ENCODE measurements at regions not wholly inside any gene's neighbourhood (a gene's known extent, or its start where the extent isn't known, plus 50 kb on each side); places are given as distances from the start of the nearest gene placed in this dataset.

- Mint-ChIP-seq H3K27me3 (peaks cover 18% of the 10 kb centered on the region), H3K9me3 (ENCODE audit: insufficient read depth) (no peaks in the 10 kb centered on the region), H3K27ac (no peak overlapping the region), H3K4me1 (peaks cover 11% of the 10 kb centered on the region), H3K4me3 (no peak overlapping the region)
- Histone ChIP-seq H3K4me2 (replicated peaks; ENCODE audit: low read depth, low read length, poor library complexity, severe bottlenecking) (no peak overlapping the region), H3K27me3 (replicated peaks in 1 of 4; ENCODE audit: control extremely low read depth in 1 of 4, control insufficient read depth in 3 of 4, insufficient read depth in 4 of 4, low read length in 3 of 4) (peaks cover 0 to 13% (median 4%) of the 10 kb centered on the region in 4 experiments), H2AFZ (ENCODE audit: insufficient read depth, low read depth, low read length, poor library complexity, severe bottlenecking) (no peak overlapping the region), H3K27ac (ENCODE audit: low read length in 2 of 2) (no peak overlapping the region), H3K9ac (ENCODE audit: low read length) (no peak overlapping the region), H3K4me1 (ENCODE audit: control insufficient read depth in 2 of 2, insufficient read depth in 2 of 2, low read length in 2 of 2) (peaks cover 8 to 11% of the 10 kb centered on the region in 2 donors), H3K9me3 (ENCODE audit: control extremely low read depth in 1 of 3, control insufficient read depth in 2 of 3, insufficient read depth in 1 of 3, low read length in 2 of 3) (no peaks in the 10 kb centered on the region), H4K20me1 (ENCODE audit: control insufficient read depth, insufficient read depth, low read length, poor library complexity, severe bottlenecking) (no peaks in the 10 kb centered on the region), H3K79me2 (ENCODE audit: control insufficient read depth, insufficient read depth, low read length) (no peaks in the 10 kb centered on the region), H3K36me3 (replicated peaks in 1 of 2; ENCODE audit: control extremely low read depth in 1 of 2, control insufficient read depth in 1 of 2, extremely low read depth in 1 of 2, insufficient read depth in 2 of 2, low read length in 1 of 2) (no peaks in the 10 kb centered on the region), H3K4me3 (ENCODE audit: control extremely low read depth in 1 of 5, extremely low read depth in 1 of 5, insufficient read depth in 1 of 5, low read depth in 2 of 5, low read length in 4 of 5) (no peak overlapping the region)
- ATAC-seq (ENCODE audit: low read depth) = no peak
- ChIA-PET CTCF (no interaction called here), POLR2A (no interaction called here)
- TF ChIP-seq CTCF (IDR thresholded peaks at IDR 0.05) (no peak), EZH2 (IDR thresholded peaks at IDR 0.05; ENCODE audit: borderline replicate concordance, insufficient read depth, low read depth, low read length, poor library complexity, severe bottlenecking) (no peak)
- no peak for DNase-seq
- WGBS (ENCODE audit: insufficient coverage) = 73% methylated on average over 3 of the region's 7 CpGs
- intact Hi-C loops (cut with micrococcal nuclease) = no loop called here
Measured at GRCh38 chrX:9147726-9148125, 113.8 kb upstream of the FAM9B start.

GRCh38 chrX:9148615-9149399 lies 114.9 kb upstream of the FAM9B start:
- no peaks in the 10 kb centered on the region for H3K9me3 Mint-ChIP-seq (ENCODE audit: insufficient read depth)
- intact Hi-C loops (cut with micrococcal nuclease) = no loop called here
- H3K9ac ChIP-seq (ENCODE audit: low read length) = no peak overlapping the region
- WGBS (ENCODE audit: insufficient coverage) = 94% methylated on average over 3 of the region's 9 CpGs
- H3K4me3 Mint-ChIP-seq = no peak overlapping the region
- no peak overlapping the region for H3K4me2 ChIP-seq (replicated peaks; ENCODE audit: low read depth, low read length, poor library complexity, severe bottlenecking)
- H3K4me3 ChIP-seq (ENCODE audit: control extremely low read depth in 1 of 5, extremely low read depth in 1 of 5, insufficient read depth in 1 of 5, low read depth in 2 of 5, low read length in 4 of 5) = no peak overlapping the region
- H3K4me1 ChIP-seq (ENCODE audit: control insufficient read depth in 2 of 2, insufficient read depth in 2 of 2, low read length in 2 of 2) = peaks cover 8 to 11% of the 10 kb centered on the region in 2 donors
- DNase-seq (no peak), ATAC-seq (ENCODE audit: low read depth) (no peak)
- no peaks in the 10 kb centered on the region for H3K36me3 ChIP-seq (replicated peaks in 1 of 2; ENCODE audit: control extremely low read depth in 1 of 2, control insufficient read depth in 1 of 2, extremely low read depth in 1 of 2, insufficient read depth in 2 of 2, low read length in 1 of 2)
- H3K27ac ChIP-seq (ENCODE audit: low read length in 2 of 2) = no peak overlapping the region
- H3K4me1 Mint-ChIP-seq = peaks cover 16% of the 10 kb centered on the region
- ChIA-PET CTCF (no interaction called here), POLR2A (no interaction called here)
- H3K27ac Mint-ChIP-seq = no peak overlapping the region
- peaks cover 18% of the 10 kb centered on the region for H3K27me3 Mint-ChIP-seq
- H3K79me2 ChIP-seq (ENCODE audit: control insufficient read depth, insufficient read depth, low read length) = no peaks in the 10 kb centered on the region
- H4K20me1 ChIP-seq (ENCODE audit: control insufficient read depth, insufficient read depth, low read length, poor library complexity, severe bottlenecking) = no peaks in the 10 kb centered on the region
- peaks cover 0 to 20% (median 4%) of the 10 kb centered on the region in 4 experiments for H3K27me3 ChIP-seq (replicated peaks in 1 of 4; ENCODE audit: control extremely low read depth in 1 of 4, control insufficient read depth in 3 of 4, insufficient read depth in 4 of 4, low read length in 3 of 4)
- H3K9me3 ChIP-seq (ENCODE audit: control extremely low read depth in 1 of 3, control insufficient read depth in 2 of 3, insufficient read depth in 1 of 3, low read length in 2 of 3) = no peaks in the 10 kb centered on the region
- TF ChIP-seq EZH2 (IDR thresholded peaks at IDR 0.05; ENCODE audit: borderline replicate concordance, insufficient read depth, low read depth, low read length, poor library complexity, severe bottlenecking) = no peak
- no peak for TF ChIP-seq CTCF (IDR thresholded peaks at IDR 0.05)
- no peak overlapping the region for H2AFZ ChIP-seq (ENCODE audit: insufficient read depth, low read depth, low read length, poor library complexity, severe bottlenecking)

Measured in B cell (primary cell).